CD4-positive, alpha-beta T cell (primary cell): ENCODE measurements at regions not wholly inside any gene's neighbourhood (a gene's known extent, or its start where the extent isn't known, plus 50 kb on each side); places are given as distances from the start of the nearest gene placed in this dataset.

Experiments used
- ATAC-seq: fragments of 200-7000 bp; cut with Tn5 transposase; one replicate; pipeline ENCODE4 v1.10.0; 2022; ENCODE audit warnings: mild to moderate bottlenecking; ENCODE audit not compliant: poor library complexity
- CTCF ChIA-PET: fragments of 350-600 bp; sonication (Branson Sonifier 250); formaldehyde crosslinking; loops from one replicate; lab custom pipeline; 2021; ENCODE audit warnings: antibody characterized with exemption, inconsistent platforms; lab: Charles Lee
- POLR2A ChIA-PET: fragments of 350-600 bp; sonication (Branson Sonifier 250); formaldehyde crosslinking; loops from one replicate; lab custom pipeline; 2021; ENCODE audit warnings: antibody characterized with exemption, inconsistent platforms; lab: Charles Lee
- DNase-seq, 14 experiments: peaks; one replicate each; pipeline ENCODE4 v3.0.0-alpha.2; 2013 to 2020; ENCODE audit warnings: mixed read lengths in 2 of 14
- H3K27ac ChIP-seq, 2 donors: one replicate each; pipeline versions ENCODE4 v1.5.1 to v1.7.0; 2013; ENCODE audit warnings: low read length in 2 of 2, low read depth in 1 of 2, mild to moderate bottlenecking in 1 of 2
- H3K27me3 ChIP-seq, 2 experiments: 1 replicate in 1 of 2; 2 replicates in 1 of 2; pipeline versions ENCODE4 v1.6.1 to v1.7.0; 2013; ENCODE audit warnings: low read length in 2 of 2, control low read depth in 1 of 2, mild to moderate bottlenecking in 1 of 2, moderate library complexity in 1 of 2; ENCODE audit not compliant: insufficient read depth in 2 of 2, control insufficient read depth in 1 of 2
- H3K36me3 ChIP-seq: one replicate; pipeline ENCODE4 v1.6.1; 2013; ENCODE audit warnings: low read length, control low read depth; ENCODE audit not compliant: insufficient read depth
- H3K4me1 ChIP-seq: one replicate; pipeline ENCODE4 v1.6.1; 2013; ENCODE audit warnings: low read length, control low read depth; ENCODE audit not compliant: insufficient read depth
- H3K4me3 ChIP-seq: one replicate; pipeline ENCODE4 v1.5.1; 2013; ENCODE audit warnings: mild to moderate bottlenecking, low read length, moderate library complexity
- H3K9me3 ChIP-seq, 2 experiments: 1 replicate in 1 of 2; 2 replicates in 1 of 2; pipeline versions ENCODE4 v1.6.1 to v1.7.0; 2013; ENCODE audit warnings: low read length in 2 of 2, mild to moderate bottlenecking in 2 of 2, control low read depth in 1 of 2, moderate library complexity in 1 of 2; ENCODE audit not compliant: control insufficient read depth in 1 of 2, insufficient read depth in 1 of 2
- H3K27ac Mint-ChIP-seq: one replicate; pipeline ENCODE4 v1.8.0; 2020; ENCODE audit warnings: mixed read lengths
- H3K27me3 Mint-ChIP-seq: one replicate; pipeline ENCODE4 v1.8.0; 2021; ENCODE audit warnings: mixed read lengths
- H3K36me3 Mint-ChIP-seq: one replicate; pipeline ENCODE4 v1.8.0; 2021; ENCODE audit warnings: low read depth, mixed read lengths
- H3K4me1 Mint-ChIP-seq: one replicate; pipeline ENCODE4 v1.8.0; 2021; ENCODE audit warnings: low read depth, mixed read lengths
- H3K4me3 Mint-ChIP-seq: one replicate; pipeline ENCODE4 v1.8.0; 2020; ENCODE audit warnings: mild to moderate bottlenecking, mixed read lengths
- H3K9me3 Mint-ChIP-seq: one replicate; pipeline ENCODE4 v1.8.0; 2020; ENCODE audit warnings: mixed read lengths
- intact Hi-C, 2 experiments: fragments of 100-400 bp; cut with DNase I in 1 of 2; cut with micrococcal nuclease in 1 of 2; formaldehyde crosslinking; loops; one replicate each; pipeline versions ENCODE4 v1.15.1 to v1.9.0; 2023 to 2025; cut with DNase I, micrococcal nuclease
- TF ChIP-seq, protein P1 (sequence below): fragments of 200-600 bp; IDR thresholded peaks from one replicate; pipeline ENCODE4 v1.8.0; 2022; ENCODE audit warnings: antibody characterized with exemption, mild to moderate bottlenecking

DNA sequence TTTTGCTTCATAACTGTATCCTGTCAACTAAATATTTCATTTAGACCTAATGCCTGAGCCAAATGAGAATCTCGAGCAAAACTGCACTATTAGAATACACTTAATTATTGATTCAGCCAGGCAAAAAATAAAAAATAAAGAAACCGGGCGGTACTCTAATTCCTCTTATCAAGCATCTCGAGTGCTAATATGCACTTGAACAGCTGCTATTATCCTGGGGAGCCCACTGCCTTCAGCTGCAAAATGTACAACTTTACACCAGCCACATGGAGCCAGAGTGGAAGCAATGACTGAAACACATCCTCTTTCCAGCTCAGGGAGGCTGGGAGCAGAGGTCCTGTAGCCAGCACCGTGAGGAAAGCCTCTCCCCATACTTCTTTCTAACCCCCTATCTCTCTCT lies 390.0 kb upstream of the CADM1 start:
- Mint-ChIP-seq H3K27ac (no peak overlapping the region), H3K27me3 (no peaks in the 10 kb centered on the region), H3K4me1 (no peaks in the 10 kb centered on the region), H3K36me3 (no peaks in the 10 kb centered on the region), H3K9me3 (no peaks in the 10 kb centered on the region), H3K4me3 (no peak overlapping the region)
- H3K36me3 ChIP-seq: no peaks in the 10 kb centered on the region
- ChIA-PET CTCF (no interaction called here), POLR2A (no interaction called here)
- H3K27ac ChIP-seq: no peak overlapping the region
- no peaks in the 10 kb centered on the region for H3K4me1 ChIP-seq
- DNase-seq (no peak), ATAC-seq (no peak)
- no peaks in the 10 kb centered on the region for H3K27me3 ChIP-seq
- intact Hi-C loops: no loop called here
- peaks cover 0 to 5% of the 10 kb centered on the region in 2 experiments for H3K9me3 ChIP-seq
- H3K4me3 ChIP-seq: no peak overlapping the region
- TF ChIP-seq, protein P1, sequence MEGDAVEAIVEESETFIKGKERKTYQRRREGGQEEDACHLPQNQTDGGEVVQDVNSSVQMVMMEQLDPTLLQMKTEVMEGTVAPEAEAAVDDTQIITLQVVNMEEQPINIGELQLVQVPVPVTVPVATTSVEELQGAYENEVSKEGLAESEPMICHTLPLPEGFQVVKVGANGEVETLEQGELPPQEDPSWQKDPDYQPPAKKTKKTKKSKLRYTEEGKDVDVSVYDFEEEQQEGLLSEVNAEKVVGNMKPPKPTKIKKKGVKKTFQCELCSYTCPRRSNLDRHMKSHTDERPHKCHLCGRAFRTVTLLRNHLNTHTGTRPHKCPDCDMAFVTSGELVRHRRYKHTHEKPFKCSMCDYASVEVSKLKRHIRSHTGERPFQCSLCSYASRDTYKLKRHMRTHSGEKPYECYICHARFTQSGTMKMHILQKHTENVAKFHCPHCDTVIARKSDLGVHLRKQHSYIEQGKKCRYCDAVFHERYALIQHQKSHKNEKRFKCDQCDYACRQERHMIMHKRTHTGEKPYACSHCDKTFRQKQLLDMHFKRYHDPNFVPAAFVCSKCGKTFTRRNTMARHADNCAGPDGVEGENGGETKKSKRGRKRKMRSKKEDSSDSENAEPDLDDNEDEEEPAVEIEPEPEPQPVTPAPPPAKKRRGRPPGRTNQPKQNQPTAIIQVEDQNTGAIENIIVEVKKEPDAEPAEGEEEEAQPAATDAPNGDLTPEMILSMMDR: no peak

- no peaks in the 10 kb centered on the region for H3K4me1 Mint-ChIP-seq
- peaks cover 0 to 5% of the 10 kb centered on the region in 2 experiments for H3K9me3 ChIP-seq
- ATAC-seq: no peak
- H3K4me3 ChIP-seq: no peak overlapping the region
- no peak overlapping the region for H3K4me3 Mint-ChIP-seq
- H3K27me3 Mint-ChIP-seq: no peaks in the 10 kb centered on the region
- H3K27me3 ChIP-seq: no peaks in the 10 kb centered on the region
- H3K4me1 ChIP-seq: no peaks in the 10 kb centered on the region
- no peak for DNase-seq
- TF ChIP-seq, protein P1: no peak
- no peak overlapping the region for H3K27ac Mint-ChIP-seq
- H3K36me3 ChIP-seq: no peaks in the 10 kb centered on the region
- ChIA-PET POLR2A (no interaction called here), CTCF (no interaction called here)
- no peak overlapping the region for H3K27ac ChIP-seq
- H3K9me3 Mint-ChIP-seq: no peaks in the 10 kb centered on the region
- intact Hi-C loops: no loop called here
- no peaks in the 10 kb centered on the region for H3K36me3 Mint-ChIP-seq
These were observed 389.4 kb upstream of the CADM1 start for GRCh38 chr11:115893461-115894099.

DNA sequence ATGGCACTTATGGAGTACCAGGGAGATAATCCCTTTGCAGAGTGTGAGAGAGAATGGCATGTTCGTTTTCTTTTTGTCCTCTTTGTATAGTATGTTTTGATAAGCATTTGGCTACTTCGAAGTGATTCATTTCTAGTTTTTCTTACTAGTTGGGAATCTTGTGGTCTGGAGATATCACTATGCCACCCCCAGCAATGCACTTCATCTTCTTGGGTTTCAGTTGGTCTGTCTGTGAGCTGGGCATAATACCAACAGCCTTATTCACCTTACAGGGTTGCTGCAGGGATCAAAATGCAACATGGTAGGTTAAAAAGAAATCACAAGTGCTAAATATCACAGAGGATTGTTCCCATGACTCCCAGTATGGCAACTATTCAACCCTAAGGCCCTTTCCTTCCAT lies 387.8 kb upstream of the CADM1 start:
- no peaks in the 10 kb centered on the region for H3K36me3 Mint-ChIP-seq
- POLR2A ChIA-PET: no interaction called here
- Histone ChIP-seq H3K4me3 (no peak overlapping the region), H3K27ac (no peak overlapping the region), H3K4me1 (no peaks in the 10 kb centered on the region), H3K9me3 (peaks cover 0 to 9% of the 10 kb centered on the region in 2 experiments), H3K27me3 (no peaks in the 10 kb centered on the region), H3K36me3 (no peaks in the 10 kb centered on the region)
- no peaks in the 10 kb centered on the region for H3K27me3 Mint-ChIP-seq
- ATAC-seq (no peak), DNase-seq (no peak)
- no peaks in the 10 kb centered on the region for H3K4me1 Mint-ChIP-seq
- H3K4me3 Mint-ChIP-seq: no peak overlapping the region
- TF ChIP-seq, protein P1: no peak
- H3K27ac Mint-ChIP-seq: no peak overlapping the region
- intact Hi-C loops: no loop called here
- CTCF ChIA-PET: no interaction called here
- H3K9me3 Mint-ChIP-seq: no peaks in the 10 kb centered on the region
